SKM-1 treated with dmso at 0.1 percent for 144 hours (cell line): ENCODE measurements at regions not wholly inside any gene's neighbourhood (a gene's known extent, or its start where the extent isn't known, plus 50 kb on each side); places are given as distances from the start of the nearest gene placed in this dataset.
"Not testable (repeated sequence)": the region's sequence is repeated elsewhere in the genome, so short reads cannot be mapped to it uniquely, and the experiment has no call there.

Experiments used
- DNase-seq: peaks from one replicate; lab custom pipeline; 2025; ENCODE audit not compliant: unreplicated experiment; lab: John Stamatoyannopoulos, UW

DNA sequence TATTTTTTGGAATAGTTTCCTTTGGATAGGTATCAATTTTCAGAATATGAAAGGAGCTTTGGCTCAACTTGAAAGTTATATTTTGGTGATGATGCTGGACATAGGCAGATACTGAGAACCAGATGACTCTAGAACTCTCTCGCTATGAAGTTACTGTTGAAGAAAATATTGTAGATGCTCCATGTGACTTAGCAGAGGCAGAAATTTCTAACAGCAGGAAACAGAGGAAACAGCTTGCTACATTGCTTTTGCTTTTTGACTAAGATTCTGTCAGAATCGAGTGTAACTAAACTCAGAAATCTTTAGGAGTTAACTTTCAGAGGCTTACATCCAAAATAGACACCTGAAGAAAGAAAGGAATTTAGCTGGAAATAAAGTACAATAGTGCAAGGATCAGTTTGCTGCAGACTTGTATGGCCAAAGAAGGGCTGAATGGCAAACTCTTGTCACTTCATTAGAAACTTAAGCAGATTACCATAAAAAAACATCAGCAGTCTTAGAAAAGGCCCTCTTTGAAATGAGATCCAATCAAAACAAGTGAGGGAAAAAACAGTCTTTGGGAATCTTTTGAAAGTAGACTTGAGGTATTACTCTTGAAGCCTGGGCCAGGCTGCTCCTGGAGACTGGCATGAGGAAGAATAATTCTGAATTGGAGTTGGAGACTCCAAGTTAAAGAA, 911.8 kb downstream of the FSCB start:
- no peak for DNase-seq

DNA sequence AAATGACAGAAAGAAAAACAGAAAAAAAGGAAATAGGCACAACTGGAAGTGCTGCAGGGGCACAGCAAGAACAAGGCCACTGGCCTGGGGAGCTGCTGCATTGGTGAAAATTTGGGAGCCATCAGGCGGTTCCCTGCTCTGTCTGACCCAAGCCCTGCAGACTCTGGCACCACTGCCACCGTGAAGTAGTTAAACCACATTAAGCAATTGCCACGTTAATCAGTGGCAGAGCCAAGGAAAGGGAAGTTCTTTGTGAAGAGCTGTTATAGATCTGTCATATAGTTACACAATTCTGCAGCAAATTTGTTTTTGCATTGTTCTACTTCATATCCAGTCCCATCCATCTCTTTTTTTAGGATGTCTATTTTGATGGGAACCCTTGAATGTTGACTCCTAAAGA, 915.3 kb downstream of the FSCB start:
- DNase-seq, result peak; percentile 16

DNA sequence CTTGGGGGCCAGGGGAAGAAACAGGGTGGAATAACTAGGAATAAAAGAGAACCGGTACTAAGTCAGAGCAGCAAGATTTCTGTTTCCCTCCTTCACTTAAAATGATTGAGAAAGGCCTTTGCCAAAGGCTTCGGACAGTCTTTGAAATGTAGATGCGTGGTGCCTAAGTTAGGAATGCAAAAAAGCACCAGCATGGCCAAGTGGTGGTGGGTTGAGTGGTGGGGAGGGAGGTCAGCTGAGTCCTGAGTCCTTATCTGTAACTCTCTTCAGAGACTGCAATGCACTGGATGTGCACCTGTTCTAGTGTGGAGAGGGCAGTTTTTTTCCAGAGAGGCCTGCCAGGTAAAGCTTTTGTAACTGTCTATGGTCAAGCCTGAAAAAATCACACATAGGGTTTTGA, 919.9 kb downstream of the FSCB start:
- DNase-seq, result no peak

- no peak for DNase-seq
Measured at GRCh38 chr14:43579671-43580070, 927.4 kb downstream of the FSCB start.

DNA sequence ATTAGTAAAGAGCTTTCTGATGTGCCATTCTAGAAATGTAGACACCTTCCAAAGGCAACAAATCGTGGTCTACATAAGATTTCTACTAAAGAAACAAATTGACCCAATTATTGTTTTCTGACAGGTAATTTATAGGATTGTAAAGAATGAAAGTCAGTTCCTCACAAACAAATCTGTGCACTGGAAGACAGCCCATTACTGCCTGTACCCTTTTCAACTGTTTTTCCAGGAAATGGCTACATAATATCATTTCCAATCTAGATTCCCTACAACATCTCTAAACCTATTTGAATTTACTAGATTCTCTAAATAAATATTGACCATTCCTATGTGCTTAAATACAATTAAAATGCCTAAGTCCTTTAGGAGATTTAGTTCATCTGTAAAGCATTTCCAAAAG, 939.1 kb downstream of the FSCB start:
- no peak for DNase-seq

DNA sequence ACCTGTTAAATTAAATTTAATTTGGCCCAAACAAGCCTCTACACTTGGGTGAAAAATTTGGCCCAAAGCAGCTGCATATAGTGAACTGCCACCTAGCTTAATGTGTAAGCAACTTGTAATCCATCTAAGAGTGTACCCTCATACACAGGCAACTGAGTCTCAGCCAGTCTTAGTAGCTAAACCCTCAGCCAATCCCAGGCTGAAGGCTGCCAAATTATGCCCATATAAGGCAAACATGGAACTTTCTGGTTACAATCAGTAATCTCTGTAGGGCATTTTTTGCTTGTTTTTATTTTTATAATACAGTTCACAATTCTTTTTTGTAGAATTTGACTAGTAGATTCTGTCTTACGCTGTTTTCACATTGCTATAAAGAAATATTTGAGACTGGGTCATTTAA, 958.7 kb downstream of the FSCB start:
- no peak for DNase-seq

- DNase-seq, result not testable (repeated sequence)
Measured at GRCh38 chr14:43547596-43547995, 959.5 kb downstream of the FSCB start.

GRCh38 chr14:43541356-43541755, 965.7 kb downstream of the FSCB start:
- DNase-seq, result no peak

DNA sequence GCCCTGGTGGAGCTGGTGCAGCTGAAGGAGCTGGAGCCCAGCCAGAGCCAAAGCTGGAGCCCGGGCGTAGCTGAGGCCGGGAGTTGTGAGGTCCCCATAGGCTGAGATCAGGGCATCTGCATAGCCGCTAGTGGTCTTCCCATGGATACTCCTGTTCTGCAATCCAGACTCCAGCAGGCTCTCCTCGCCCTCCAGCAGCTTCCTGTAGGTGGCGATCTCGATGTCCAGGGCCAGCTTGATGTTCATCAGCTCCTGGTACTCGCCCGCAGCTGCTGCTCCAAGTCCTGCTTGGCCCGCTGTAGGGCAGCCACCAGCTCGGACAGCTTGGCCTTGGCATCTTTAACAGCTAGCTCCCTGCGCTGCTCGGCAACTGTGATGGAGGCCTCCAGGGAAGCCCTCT, 966.1 kb downstream of the FSCB start:
- DNase-seq, result no peak

GRCh38 chr14:43539210-43539609, 967.9 kb downstream of the FSCB start:
- no peak for DNase-seq

DNA sequence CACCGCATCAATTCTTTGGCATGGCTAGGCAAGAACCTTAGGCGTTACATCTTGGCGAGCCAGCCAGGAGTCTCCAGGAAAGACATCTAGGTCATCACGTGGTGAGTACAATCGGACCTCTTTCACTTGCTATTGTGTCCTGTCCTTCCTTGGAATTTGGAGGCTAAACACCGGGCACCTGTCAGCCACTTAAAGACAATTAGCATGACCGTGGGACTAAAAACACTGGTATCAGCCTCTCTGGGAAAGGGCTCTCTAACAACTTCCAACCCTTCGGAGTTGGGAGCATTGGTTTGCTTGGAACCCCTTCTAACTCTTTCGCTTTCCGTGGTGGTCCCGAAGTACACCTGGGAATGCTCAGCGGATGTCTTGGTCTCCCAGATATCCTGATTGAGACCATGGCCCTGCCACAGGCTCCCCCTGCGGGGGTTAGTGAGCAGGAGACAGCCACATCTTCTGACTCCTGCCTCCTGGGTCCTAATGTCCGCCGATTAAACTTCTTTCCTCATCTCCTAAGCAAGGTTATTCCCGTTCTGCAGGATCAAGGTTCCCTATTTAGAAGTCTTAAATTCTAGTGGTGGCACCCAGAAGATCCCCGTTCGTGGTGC, 971.7 kb downstream of the FSCB start:
- DNase-seq, result no peak

GRCh38 chr14:43532825-43533416, 974.2 kb downstream of the FSCB start:
- no peak for DNase-seq

DNA sequence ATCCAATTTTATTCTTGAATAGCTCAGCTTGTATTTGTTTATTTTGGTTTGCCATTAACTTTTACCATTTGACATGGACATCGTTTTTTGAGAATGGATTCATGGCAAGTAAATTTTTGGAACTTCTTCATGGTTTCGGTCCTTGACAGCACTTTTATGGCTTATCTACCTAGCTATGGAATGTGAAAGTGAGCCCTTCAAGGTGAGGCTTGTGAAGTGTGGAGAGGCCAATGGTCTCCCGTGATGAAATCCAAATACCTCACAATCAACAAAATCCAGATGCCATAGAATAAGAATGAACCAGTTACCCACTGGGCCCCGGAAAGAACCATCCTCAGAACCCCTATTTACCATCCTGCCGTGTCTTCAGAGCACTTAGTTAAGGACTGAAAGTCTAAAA, 978.8 kb downstream of the FSCB start:
- DNase-seq, result no peak

DNA sequence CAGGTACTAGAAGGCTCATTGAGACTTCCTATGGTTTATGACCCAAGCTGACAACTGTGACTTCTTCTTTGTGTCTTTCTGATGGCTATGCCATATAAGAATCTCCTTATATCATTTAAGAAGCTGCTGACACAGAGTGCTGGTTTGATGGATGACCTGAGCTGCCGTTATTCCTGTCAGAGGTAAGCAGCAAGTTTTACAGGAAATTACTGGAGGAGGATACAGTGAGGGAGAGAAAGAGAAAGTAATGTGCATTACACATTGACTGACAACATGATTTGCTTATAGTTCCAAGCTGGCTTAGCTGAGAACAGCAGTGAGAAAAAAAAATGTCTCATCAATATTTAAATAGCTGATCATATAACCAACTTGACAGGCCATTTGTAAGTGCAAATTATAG, 981.4 kb downstream of the FSCB start:
- DNase-seq, result no peak

GRCh38 chr14:43522901-43523300, 984.2 kb downstream of the FSCB start:
- no peak for DNase-seq

DNA sequence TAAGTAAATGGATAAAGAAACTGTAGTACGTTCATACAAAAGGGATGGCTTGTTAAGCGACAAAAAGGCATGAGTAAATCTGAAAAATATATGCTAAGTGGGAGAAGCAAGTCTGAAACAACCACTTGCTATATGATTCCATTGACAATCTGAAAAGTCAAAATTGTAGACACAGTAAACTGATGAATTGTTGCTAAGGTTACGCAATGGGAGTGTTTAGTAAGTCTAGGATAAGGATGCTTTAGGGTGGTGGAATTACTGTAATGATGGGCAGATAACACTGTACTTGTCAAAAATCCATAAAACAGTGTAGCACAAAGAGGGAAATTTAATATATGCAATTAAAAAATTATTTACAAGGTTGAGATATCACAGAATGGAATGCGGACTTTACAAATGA, 984.9 kb downstream of the FSCB start:
- no peak for DNase-seq

GRCh38 chr14:43503508-43503907, 1003.6 kb downstream of the FSCB start:
- DNase-seq, result no peak

DNA sequence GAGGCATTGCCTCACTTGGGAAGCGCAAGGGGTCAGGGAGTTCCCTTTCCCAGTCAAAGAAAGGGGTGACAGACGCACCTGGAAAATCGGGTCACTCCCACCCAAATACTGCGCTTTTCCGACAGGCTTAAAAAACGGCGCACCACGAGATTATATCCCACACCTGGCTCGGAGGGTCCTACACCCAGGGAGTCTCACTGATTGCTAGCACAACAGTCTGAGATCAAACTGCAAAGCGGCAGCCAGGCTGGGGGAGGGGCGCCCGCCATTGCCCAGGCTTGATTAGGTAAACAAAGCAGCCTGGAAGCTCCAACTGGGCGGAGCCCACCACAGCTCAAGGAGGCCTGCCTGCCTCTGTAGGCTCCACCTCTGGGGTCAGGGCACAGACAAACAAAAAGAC, 1014.7 kb downstream of the FSCB start:
- not testable (repeated sequence) for DNase-seq

GRCh38 chr14:43483415-43483814, 1023.7 kb downstream of the FSCB start:
- no peak for DNase-seq

DNA sequence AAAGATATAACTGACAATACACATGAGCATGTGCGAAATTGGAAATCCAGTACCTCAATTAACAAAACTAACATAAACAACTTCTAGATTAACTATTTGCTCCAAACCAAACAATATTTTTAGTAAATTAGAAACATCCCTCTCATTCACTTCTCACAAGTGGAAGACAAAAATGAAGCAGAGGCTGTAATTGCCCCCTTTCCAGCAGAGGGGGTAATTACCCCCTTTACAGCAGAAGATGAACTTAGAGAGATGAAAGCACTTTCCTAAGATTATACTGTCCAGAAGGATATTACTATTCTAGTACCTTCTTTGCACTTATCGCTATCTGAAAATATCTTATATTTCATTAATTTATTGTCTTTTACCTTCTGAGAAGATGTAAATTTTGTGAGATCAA, 1025.2 kb downstream of the FSCB start:
- no peak for DNase-seq

DNA sequence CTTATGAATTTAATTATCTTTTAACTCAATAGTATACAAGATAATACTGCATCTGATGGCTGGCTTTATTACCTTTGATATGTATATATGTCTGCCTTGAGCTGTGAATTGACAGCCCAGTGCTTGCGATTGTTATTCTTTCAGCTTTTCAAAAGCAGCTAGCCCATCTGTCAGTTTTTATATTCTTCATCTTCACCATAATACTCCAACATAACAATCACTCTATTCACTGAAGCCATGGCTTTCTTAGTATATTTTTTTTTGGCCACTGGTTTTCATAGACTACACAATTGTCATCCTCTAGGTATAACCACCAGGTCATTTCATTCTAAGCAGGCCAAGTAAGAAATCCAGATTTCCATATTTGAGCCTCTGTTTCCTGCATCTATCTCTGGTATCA, 1026.1 kb downstream of the FSCB start:
- DNase-seq, result no peak

- no peak for DNase-seq
Measured at GRCh38 chr14:43479596-43480195, 1027.4 kb downstream of the FSCB start.
